Parathyroid adenoma (tissue), 2 donors: ENCODE measurements at regions not wholly inside any gene's neighbourhood (a gene's known extent, or its start where the extent isn't known, plus 50 kb on each side); places are given as distances from the start of the nearest gene placed in this dataset.

Experiments
- H2AFZ ChIP-seq: fragments of 300-600 bp; sonication (generic); one replicate; pipeline ENCODE4 v1.7.0; 2017; ENCODE audit warnings: antibody characterized with exemption, mild to moderate bottlenecking
- H3K27ac ChIP-seq: fragments of 300-600 bp; sonication (generic); one replicate; pipeline ENCODE4 v1.7.0; 2017
- H3K27me3 ChIP-seq: fragments of 300-600 bp; sonication (generic); one replicate; pipeline ENCODE4 v1.7.0; 2017; ENCODE audit warnings: low read length; ENCODE audit not compliant: control insufficient read depth, insufficient read depth
- H3K36me3 ChIP-seq: fragments of 300-600 bp; sonication (generic); one replicate; pipeline ENCODE4 v1.7.0; 2017; ENCODE audit warnings: low read length; ENCODE audit not compliant: control insufficient read depth, insufficient read depth
- H3K4me1 ChIP-seq: fragments of 300-600 bp; sonication (generic); one replicate; pipeline ENCODE4 v1.7.0; 2017; ENCODE audit warnings: control low read depth
- H3K4me2 ChIP-seq: fragments of 300-600 bp; sonication (generic); one replicate; pipeline ENCODE4 v1.7.0; 2017; ENCODE audit warnings: low read length
- H3K4me3 ChIP-seq: fragments of 300-600 bp; sonication (generic); one replicate; pipeline ENCODE4 v1.7.0; 2017; ENCODE audit warnings: low read depth, low read length
- H3K79me2 ChIP-seq: fragments of 300-600 bp; sonication (generic); one replicate; pipeline ENCODE4 v1.7.0; 2017; ENCODE audit warnings: control low read depth
- H3K9ac ChIP-seq: fragments of 300-600 bp; sonication (generic); one replicate; pipeline ENCODE4 v1.7.0; 2017; ENCODE audit warnings: mild to moderate bottlenecking
- H3K9me3 ChIP-seq: fragments of 300-600 bp; sonication (generic); one replicate; pipeline ENCODE4 v1.7.0; 2017; ENCODE audit warnings: low read length; ENCODE audit not compliant: control insufficient read depth
- TF ChIP-seq, protein P1 (sequence below): fragments of 300-600 bp; sonication (generic); IDR thresholded peaks from one replicate; pipeline ENCODE4 v1.7.0; 2017; ENCODE audit warnings: antibody characterized with exemption, mild to moderate bottlenecking
- donor health status: primary hyperparathyroidism.

DNA sequence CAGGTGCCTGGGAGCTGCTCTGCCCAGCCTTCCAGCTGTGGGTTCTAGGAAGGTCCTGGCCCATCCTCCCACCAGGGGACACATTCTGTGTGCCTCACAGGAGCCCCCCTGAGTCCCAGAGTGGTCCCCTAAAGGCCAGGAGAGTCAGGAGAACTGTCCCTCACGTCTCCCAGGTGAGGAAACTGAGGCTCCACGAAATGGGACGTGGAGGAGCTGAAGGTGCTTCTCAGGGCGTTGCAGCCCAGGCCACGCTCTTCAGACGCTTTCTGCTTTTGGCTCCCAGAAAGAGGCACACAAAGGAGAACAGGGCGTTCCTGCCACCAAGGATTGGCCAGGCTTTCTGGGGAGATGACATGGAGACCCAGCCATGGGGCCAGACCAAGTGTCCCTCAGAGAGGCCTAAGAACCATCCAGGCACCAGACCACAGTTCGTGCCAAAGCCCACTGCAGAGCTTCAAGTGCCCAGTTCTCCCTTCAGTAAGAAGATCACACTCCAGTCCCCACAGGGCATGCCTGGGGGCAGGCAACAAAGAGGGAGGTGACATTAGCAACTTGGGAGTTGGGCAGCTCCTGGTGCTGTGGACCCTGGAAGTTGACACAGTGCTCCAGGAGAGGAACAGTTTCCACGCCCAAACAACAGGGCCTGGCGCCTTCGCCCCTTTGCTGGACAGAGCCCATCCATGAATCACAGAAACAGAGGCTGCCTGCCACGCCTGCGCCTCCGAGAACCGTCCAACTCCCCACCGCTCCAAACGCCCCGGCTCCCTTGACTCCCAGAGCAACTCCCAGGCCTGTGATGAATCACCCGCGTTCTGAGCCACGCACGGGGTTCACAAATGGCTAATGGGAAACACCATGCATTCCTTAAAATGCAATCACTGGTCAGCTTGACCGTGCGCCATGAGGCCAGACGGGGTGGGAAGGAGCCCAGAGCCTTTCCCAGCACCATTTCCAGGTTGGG is 589.2 kb downstream of the BRD1 start:
- Histone ChIP-seq H2AFZ (no peak overlapping the region), H3K9me3 (no peaks in the 10 kb centered on the region), H3K27me3 (no peaks in the 10 kb centered on the region), H3K9ac (no peak overlapping the region), H3K36me3 (no peaks in the 10 kb centered on the region), H3K27ac (no peak overlapping the region), H3K4me2 (no peak overlapping the region), H3K79me2 (no peaks in the 10 kb centered on the region), H3K4me1 (no peaks in the 10 kb centered on the region), H3K4me3 (no peak overlapping the region)
- TF ChIP-seq, protein P1, sequence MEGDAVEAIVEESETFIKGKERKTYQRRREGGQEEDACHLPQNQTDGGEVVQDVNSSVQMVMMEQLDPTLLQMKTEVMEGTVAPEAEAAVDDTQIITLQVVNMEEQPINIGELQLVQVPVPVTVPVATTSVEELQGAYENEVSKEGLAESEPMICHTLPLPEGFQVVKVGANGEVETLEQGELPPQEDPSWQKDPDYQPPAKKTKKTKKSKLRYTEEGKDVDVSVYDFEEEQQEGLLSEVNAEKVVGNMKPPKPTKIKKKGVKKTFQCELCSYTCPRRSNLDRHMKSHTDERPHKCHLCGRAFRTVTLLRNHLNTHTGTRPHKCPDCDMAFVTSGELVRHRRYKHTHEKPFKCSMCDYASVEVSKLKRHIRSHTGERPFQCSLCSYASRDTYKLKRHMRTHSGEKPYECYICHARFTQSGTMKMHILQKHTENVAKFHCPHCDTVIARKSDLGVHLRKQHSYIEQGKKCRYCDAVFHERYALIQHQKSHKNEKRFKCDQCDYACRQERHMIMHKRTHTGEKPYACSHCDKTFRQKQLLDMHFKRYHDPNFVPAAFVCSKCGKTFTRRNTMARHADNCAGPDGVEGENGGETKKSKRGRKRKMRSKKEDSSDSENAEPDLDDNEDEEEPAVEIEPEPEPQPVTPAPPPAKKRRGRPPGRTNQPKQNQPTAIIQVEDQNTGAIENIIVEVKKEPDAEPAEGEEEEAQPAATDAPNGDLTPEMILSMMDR = no peak

DNA sequence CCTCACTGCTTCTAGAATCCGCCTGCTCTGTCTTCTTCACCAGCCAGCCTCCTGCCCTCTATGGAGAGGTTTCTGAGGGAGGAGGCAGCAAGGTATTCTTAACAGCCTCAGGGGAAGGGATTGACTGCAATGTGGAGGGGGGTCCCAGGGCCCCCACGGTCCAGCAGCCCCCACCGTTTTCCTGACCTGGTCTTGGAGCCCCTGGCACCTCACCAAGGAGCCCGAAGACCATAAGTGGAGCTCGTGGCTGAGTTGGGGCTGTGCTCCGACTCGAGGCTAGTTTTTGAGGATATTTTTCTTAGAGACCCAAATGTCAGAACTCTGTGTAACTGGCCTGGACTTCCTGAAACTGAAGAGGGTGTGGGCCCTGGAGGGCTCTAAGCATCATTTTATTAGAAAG is 590.0 kb downstream of the BRD1 start:
- Histone ChIP-seq H3K4me1 (no peaks in the 10 kb centered on the region), H3K9me3 (no peaks in the 10 kb centered on the region), H3K27ac (no peak overlapping the region), H3K79me2 (no peaks in the 10 kb centered on the region), H3K9ac (no peak overlapping the region), H2AFZ (no peak overlapping the region), H3K4me2 (no peak overlapping the region), H3K4me3 (no peak overlapping the region), H3K36me3 (no peaks in the 10 kb centered on the region), H3K27me3 (no peaks in the 10 kb centered on the region)
- TF ChIP-seq, protein P1 = no peak

DNA sequence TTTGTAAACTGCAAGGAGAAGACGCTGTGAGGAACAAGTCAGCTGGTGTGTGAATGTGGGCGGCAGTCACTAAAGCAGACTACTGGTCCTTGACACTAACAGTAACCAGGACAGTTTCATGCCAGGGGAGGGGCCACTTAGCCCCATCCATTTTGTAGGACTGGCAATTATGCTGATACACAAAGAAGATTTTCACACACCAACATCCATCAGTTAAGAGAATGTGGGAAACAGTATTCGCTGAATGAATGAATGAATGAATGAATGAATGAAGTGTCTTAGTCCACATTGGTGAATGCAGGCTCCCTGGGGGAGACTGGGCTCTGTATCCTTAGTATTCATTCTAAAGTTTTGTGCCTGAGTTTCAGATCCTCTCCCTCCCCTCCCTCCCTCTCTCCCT is 590.4 kb downstream of the BRD1 start:
- Histone ChIP-seq H3K27ac (no peak overlapping the region), H3K4me2 (no peak overlapping the region), H3K4me3 (no peak overlapping the region), H3K9me3 (no peaks in the 10 kb centered on the region), H3K9ac (no peak overlapping the region), H3K27me3 (no peaks in the 10 kb centered on the region), H3K36me3 (no peaks in the 10 kb centered on the region), H3K79me2 (no peaks in the 10 kb centered on the region), H3K4me1 (no peaks in the 10 kb centered on the region), H2AFZ (no peak overlapping the region)
- TF ChIP-seq, protein P1 = no peak

DNA sequence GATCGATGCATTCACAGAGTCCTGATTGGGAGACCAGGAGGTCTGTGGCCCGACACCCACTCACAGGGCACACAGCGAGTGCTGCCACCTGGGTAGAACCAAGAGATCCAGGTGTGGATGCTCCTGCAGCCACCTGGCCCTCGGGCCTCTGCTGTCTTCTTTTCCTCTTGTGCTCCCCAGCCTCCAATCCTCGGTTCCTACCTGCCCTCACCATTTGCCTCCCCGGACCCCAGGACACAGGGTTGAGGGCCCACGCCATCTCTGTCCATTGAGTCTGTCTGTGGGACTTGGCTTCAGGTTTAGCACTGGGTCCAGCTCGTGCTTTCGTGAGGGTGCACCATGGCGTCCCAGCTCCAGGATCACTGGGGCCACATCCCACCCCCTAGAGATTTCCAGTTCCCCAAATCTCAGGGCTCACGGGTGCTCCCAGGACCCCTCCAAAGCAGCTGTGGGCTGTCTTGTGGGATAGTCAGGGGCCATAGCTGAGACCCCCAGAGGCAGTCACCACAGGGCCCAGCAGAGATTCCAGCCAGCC is 591.1 kb downstream of the BRD1 start:
- H3K27ac ChIP-seq = no peak overlapping the region
- TF ChIP-seq, protein P1 = no peak

More for the DNA sequence above, 591.1 kb downstream of the BRD1 start:
- Histone ChIP-seq H3K9me3 (no peaks in the 10 kb centered on the region), H3K27me3 (no peaks in the 10 kb centered on the region), H3K4me2 (no peak overlapping the region), H3K79me2 (no peaks in the 10 kb centered on the region), H3K4me1 (no peaks in the 10 kb centered on the region), H3K4me3 (no peak overlapping the region), H3K9ac (no peak overlapping the region), H2AFZ (no peak overlapping the region), H3K36me3 (no peaks in the 10 kb centered on the region)
